Stomach (tissue), 8 donors: ENCODE measurements at regions not wholly inside any gene's neighbourhood (a gene's known extent, or its start where the extent isn't known, plus 50 kb on each side); places are given as distances from the start of the nearest gene placed in this dataset.

Experiments used
- DNase-seq, 2 donors: peaks; one replicate each; pipeline versions ENCODE4 v3.0.0 to v3.0.0-alpha.2; 2013 to 2019
- H3K27ac ChIP-seq, 5 donors: fragments of 200-600 bp in 4 of 5; sonication (generic) in 4 of 5; one replicate each; pipeline ENCODE4 v1.5.1; 2013 to 2019; ENCODE audit warnings: mild to moderate bottlenecking in 1 of 5, moderate library complexity in 1 of 5
- H3K27me3 ChIP-seq, 3 donors: fragments of 200-600 bp; sonication (generic); one replicate each; pipeline ENCODE4 v1.5.1; 2017 to 2019; ENCODE audit warnings: mixed run types in 1 of 3
- H3K36me3 ChIP-seq, 4 donors: fragments of 200-600 bp; sonication (generic); 1 replicate in 3 of 4; 2 replicates in 1 of 4; pipeline ENCODE4 v1.5.1; 2016 to 2019
- H3K4me1 ChIP-seq, 4 donors: fragments of 200-600 bp; sonication (generic); one replicate each; pipeline ENCODE4 v1.5.1; 2016 to 2019
- H3K4me3 ChIP-seq, 4 donors: fragments of 200-600 bp; sonication (generic) in 3 of 4; one replicate each; pipeline ENCODE4 v1.5.1; 2016 to 2019; ENCODE audit warnings: mild to moderate bottlenecking in 1 of 4
- H3K9me3 ChIP-seq, 4 donors: fragments of 200-600 bp; sonication (generic); one replicate each; pipeline ENCODE4 v1.5.1; 2016 to 2019
- CTCF ChIP-seq, 7 experiments: fragments of 450-650 bp in 4 of 7; fragments of 200-600 bp in 3 of 7; sonication (generic) in 3 of 7; IDR thresholded peaks; one replicate each; pipeline ENCODE4 v1.5.1; 2016 to 2019; ENCODE audit warnings: antibody characterized with exemption in 7 of 7, control low read depth in 2 of 7, mild to moderate bottlenecking in 1 of 7
- EP300 ChIP-seq: sonication (generic); formaldehyde crosslinking; IDR thresholded peaks from one replicate; pipeline ENCODE4 v1.6.1; 2017; ENCODE audit warnings: antibody characterized with exemption
- POLR2A ChIP-seq, 4 donors: fragments of 450-650 bp; IDR thresholded peaks; one replicate each; pipeline ENCODE4 v1.6.1; 2016; ENCODE audit warnings: antibody characterized with exemption in 4 of 4, control low read depth in 2 of 4, mild to moderate bottlenecking in 1 of 4, moderate library complexity in 1 of 4
- POLR2AphosphoS5 ChIP-seq, 3 donors: sonication (generic); formaldehyde crosslinking; IDR thresholded peaks; one replicate each; pipeline ENCODE4 v1.6.1; 2016; ENCODE audit warnings: antibody characterized with exemption in 3 of 3
- WGBS, 5 donors: extraction: QIAGEN DNeasy Blood & Tissue Kit in 3 of 5; methylation state at CpG; one replicate each; pipeline versions ENCODE4 v1.1.5 to v1.1.7; 2013 to 2018; 5-methylcytosine and 5-hydroxymethylcytosine counted together
- intact Hi-C: fragments of 100-400 bp; cut with DNase I; formaldehyde crosslinking; loops from one replicate; pipeline ENCODE4 v1.15.1; 2023; ENCODE audit warnings: low total_unique reads
- donor health status: healthy with polysubstance abuse.
- donor health status: Bipolar disorder and iron deficiency.
- donor health status: healthy.

DNA sequence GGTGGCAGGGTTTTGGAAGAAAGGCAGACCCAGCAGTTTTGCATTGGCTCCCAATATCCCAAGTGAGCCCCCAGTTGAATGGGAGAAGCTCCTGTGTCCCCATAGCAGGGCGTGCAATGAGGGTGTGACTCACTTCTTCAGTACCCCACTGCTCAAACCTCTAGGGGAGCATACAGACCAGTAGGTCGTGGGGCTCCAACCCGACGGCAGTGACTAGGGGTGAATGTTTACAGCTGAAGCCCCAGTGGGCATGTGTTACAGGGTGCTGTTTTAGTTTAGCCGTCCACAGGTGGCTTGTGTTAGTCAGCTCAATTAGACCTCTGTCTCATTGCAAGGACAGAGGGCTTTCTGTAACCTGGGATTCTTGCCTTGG is 564.5 kb upstream of the CNTN5 start:
- H3K36me3 ChIP-seq, result no peaks in the 10 kb centered on the region
- DNase-seq, result no peak
- intact Hi-C loops, result no loop called here
- TF ChIP-seq CTCF (IDR thresholded peaks at IDR 0.05) (no peak), POLR2AphosphoS5 (IDR thresholded peaks at IDR 0.05) (no peak), POLR2A (IDR thresholded peaks at IDR 0.05) (no peak), EP300 (no peak)
- peaks cover 0 to 23% (median 0%) of the 10 kb centered on the region in 4 donors for H3K9me3 ChIP-seq
- no peaks in the 10 kb centered on the region for H3K27me3 ChIP-seq
- H3K27ac ChIP-seq, result no peak overlapping the region
- WGBS, 5 donors, result 71 to 80% (median 73%) methylated on average over 4 to 5 of the region's 5 CpGs
- no peaks in the 10 kb centered on the region for H3K4me1 ChIP-seq
- no peak overlapping the region for H3K4me3 ChIP-seq

- H3K4me3 ChIP-seq, result no peak overlapping the region
- no peak for DNase-seq
- WGBS, 5 donors, result 82 to 90% (median 84%) methylated on average over 2 of the region's 2 CpGs
- no peak for TF ChIP-seq POLR2AphosphoS5 (IDR thresholded peaks at IDR 0.05)
- TF ChIP-seq CTCF (IDR thresholded peaks at IDR 0.05), result no peak
- no peak for TF ChIP-seq EP300
- TF ChIP-seq POLR2A (IDR thresholded peaks at IDR 0.05), result no peak
- H3K27ac ChIP-seq, result no peak overlapping the region
- intact Hi-C loops, result no loop called here
- H3K4me1 ChIP-seq, result no peaks in the 10 kb centered on the region
- H3K36me3 ChIP-seq, result no peaks in the 10 kb centered on the region
- H3K9me3 ChIP-seq, result peaks cover 0 to under 1% (median 0%) of the 10 kb centered on the region in 4 donors
- no peaks in the 10 kb centered on the region for H3K27me3 ChIP-seq
Measured at GRCh38 chr11:98495016-98495415, 525.7 kb upstream of the CNTN5 start.

DNA sequence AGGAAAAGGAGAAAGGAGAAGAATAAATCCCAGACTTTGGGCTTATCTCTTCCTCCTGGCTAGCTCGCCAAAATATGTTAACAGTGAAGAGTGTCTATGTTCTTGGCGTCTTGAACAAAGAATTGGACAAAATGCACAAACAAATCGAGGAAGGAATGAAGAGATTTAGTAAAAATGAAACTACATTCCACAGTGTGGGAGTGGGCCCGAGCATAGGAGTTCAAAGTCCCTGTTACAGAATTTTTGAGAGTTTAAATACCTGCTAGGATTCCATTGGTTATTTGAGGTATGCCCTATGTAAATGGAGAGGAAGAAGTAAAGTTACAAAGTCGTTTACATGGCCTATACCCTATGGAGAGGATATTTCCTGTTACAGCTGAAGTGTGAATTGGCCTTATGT is 525.1 kb upstream of the CNTN5 start:
- Histone ChIP-seq H3K27ac (no peak overlapping the region), H3K27me3 (no peaks in the 10 kb centered on the region), H3K9me3 (no peaks in the 10 kb centered on the region), H3K4me3 (no peak overlapping the region), H3K36me3 (no peaks in the 10 kb centered on the region), H3K4me1 (no peaks in the 10 kb centered on the region)
- TF ChIP-seq CTCF (IDR thresholded peaks at IDR 0.05) (no peak), EP300 (no peak), POLR2AphosphoS5 (IDR thresholded peaks at IDR 0.05) (no peak), POLR2A (IDR thresholded peaks at IDR 0.05) (no peak)
- intact Hi-C loops, result no loop called here
- 29 to 39% (median 36%) methylated on average over 5 of the region's 5 CpGs for WGBS, 5 donors
- peak in 1 of 2 donors; percentile 1 for DNase-seq

DNA sequence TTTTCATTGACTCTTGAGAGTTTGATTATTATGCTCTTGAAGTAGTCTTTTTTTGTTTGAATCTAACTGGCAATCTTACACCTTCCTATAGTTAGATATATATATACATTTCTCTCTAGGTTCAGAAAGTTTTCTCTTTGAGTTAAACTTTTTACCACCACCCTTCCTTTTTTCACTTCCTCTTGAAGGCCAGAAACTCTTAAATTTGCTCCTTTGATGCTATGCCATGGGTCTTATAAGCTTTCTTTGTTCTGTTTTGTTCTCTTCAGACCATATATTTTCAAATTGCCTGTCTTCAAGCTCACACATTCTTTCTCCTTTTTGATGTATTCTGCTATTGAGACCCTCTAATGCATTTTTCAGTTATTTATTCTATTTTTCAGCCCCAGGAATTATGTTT is 513.5 kb upstream of the CNTN5 start:
- no peak for TF ChIP-seq CTCF (IDR thresholded peaks at IDR 0.05)
- Histone ChIP-seq H3K36me3 (no peaks in the 10 kb centered on the region), H3K27me3 (no peaks in the 10 kb centered on the region), H3K9me3 (peaks cover 0 to 7% (median 0%) of the 10 kb centered on the region in 4 donors), H3K4me1 (no peaks in the 10 kb centered on the region), H3K4me3 (no peak overlapping the region), H3K27ac (no peak overlapping the region)
- intact Hi-C loops, result no loop called here
- no peak for DNase-seq

DNA sequence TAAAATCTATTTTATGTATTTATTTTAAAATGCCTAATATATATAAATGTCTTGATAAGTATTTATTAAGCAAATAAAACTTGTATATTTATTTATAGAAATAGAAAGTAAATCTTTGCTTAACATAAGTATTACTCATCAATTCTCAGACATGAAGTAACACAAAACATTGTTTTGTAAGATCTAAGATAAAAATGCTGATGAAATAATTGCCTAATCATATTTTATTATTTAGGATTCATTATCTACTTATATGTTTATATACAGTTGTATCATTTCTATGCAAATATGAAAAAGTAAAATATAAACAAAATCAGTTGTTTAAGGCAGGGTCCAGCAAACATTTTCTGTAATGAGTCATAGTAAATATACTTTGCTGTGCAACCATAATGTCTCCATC is 507.8 kb upstream of the CNTN5 start:
- Histone ChIP-seq H3K9me3 (peaks cover 0 to 5% (median 0%) of the 10 kb centered on the region in 4 donors), H3K36me3 (no peaks in the 10 kb centered on the region), H3K27ac (no peak overlapping the region), H3K4me3 (no peak overlapping the region), H3K4me1 (no peaks in the 10 kb centered on the region), H3K27me3 (no peaks in the 10 kb centered on the region)
- TF ChIP-seq CTCF (IDR thresholded peaks at IDR 0.05), result no peak
- no peak for TF ChIP-seq EP300
- TF ChIP-seq POLR2A (IDR thresholded peaks at IDR 0.05), result no peak
- no peak for TF ChIP-seq POLR2AphosphoS5 (IDR thresholded peaks at IDR 0.05)
- intact Hi-C loops, result no loop called here
- DNase-seq, result no peak
